ENCODE measurements at regions not wholly inside any gene's neighbourhood (a gene's known extent, or its start where the extent isn't known, plus 50 kb on each side); places are given as distances from the start of the nearest gene placed in this dataset.

- DNase-seq: no peak
Measured at GRCh38 chr13:66068683-66069082, 1161.5 kb downstream of the PCDH9 start.

- no peak for DNase-seq
Measured at GRCh38 chr13:66048888-66049287, 1181.2 kb downstream of the PCDH9 start.

GRCh38 chr13:66040506-66040905, 1189.6 kb downstream of the PCDH9 start:
- no peak for DNase-seq

- no peak for DNase-seq
Measured at GRCh38 chr13:66037096-66037495, 1193.0 kb downstream of the PCDH9 start.

- DNase-seq: no peak
Measured at GRCh38 chr13:66036636-66037035, 1193.5 kb downstream of the PCDH9 start.

GRCh38 chr13:66036024-66036614, 1194.0 kb downstream of the PCDH9 start:
- DNase-seq: no peak

- DNase-seq: no peak
Measured at GRCh38 chr13:66033924-66034323, 1196.2 kb downstream of the PCDH9 start.

GRCh38 chr13:66021846-66022245, 1208.3 kb downstream of the PCDH9 start:
- no peak for DNase-seq

- DNase-seq: no peak
Measured at GRCh38 chr13:66014771-66015170, 1215.4 kb downstream of the PCDH9 start.

- DNase-seq: no peak
Measured at GRCh38 chr13:66009241-66009640, 1220.9 kb downstream of the PCDH9 start.

GRCh38 chr13:66003558-66003957, 1226.6 kb downstream of the PCDH9 start:
- no peak for DNase-seq

GRCh38 chr13:66001140-66001539, 1229.0 kb downstream of the PCDH9 start:
- no peak for DNase-seq

GRCh38 chr13:65999411-65999810, 1230.7 kb downstream of the PCDH9 start:
- no peak for DNase-seq

GRCh38 chr13:65990684-65991083, 1239.5 kb downstream of the PCDH9 start:
- DNase-seq: no peak

GRCh38 chr13:65985612-65986011, 1244.5 kb downstream of the PCDH9 start:
- no peak for DNase-seq

- no peak for DNase-seq
Measured at GRCh38 chr13:65977525-65977924, 1252.6 kb downstream of the PCDH9 start.

- no peak for DNase-seq
Measured at GRCh38 chr13:65971541-65971940, 1258.6 kb downstream of the PCDH9 start.

GRCh38 chr13:65966991-65967451, 1263.1 kb downstream of the PCDH9 start:
- DNase-seq: peak; percentile 0

- no peak for DNase-seq
Measured at GRCh38 chr13:65965501-65965900, 1264.6 kb downstream of the PCDH9 start.

GRCh38 chr13:65964672-65965071, 1265.5 kb downstream of the PCDH9 start:
- no peak for DNase-seq

GRCh38 chr13:65959305-65959704, 1270.8 kb downstream of the PCDH9 start:
- DNase-seq: no peak

GRCh38 chr13:65946387-65946786, 1283.7 kb downstream of the PCDH9 start:
- no peak for DNase-seq

GRCh38 chr13:65943708-65944107, 1286.4 kb downstream of the PCDH9 start:
- DNase-seq: no peak

- no peak for DNase-seq
Measured at GRCh38 chr13:65943024-65943423, 1287.1 kb downstream of the PCDH9 start.

GRCh38 chr13:65940720-65941119, 1289.4 kb downstream of the PCDH9 start:
- no peak for DNase-seq

Measured in activated CD4-positive, alpha-beta T cell treated with anti-CD3 and anti-CD28 coated beads, Interleukin-2, amount 50 U/mL, for 16 hours (primary cell).